ENCODE measurements at regions not wholly inside any gene's neighbourhood (a gene's known extent, or its start where the extent isn't known, plus 50 kb on each side); places are given as distances from the start of the nearest gene placed in this dataset.

GRCh38 chr10:43712821-43713584 is 64.3 kb upstream of the ZNF32 start:
- TF ChIP-seq CTCF (IDR thresholded peaks at IDR 0.05) (no peak), POLR2A (IDR thresholded peaks at IDR 0.05) (no peak)
